ENCODE measurements at regions not wholly inside any gene's neighbourhood (a gene's known extent, or its start where the extent isn't known, plus 50 kb on each side); places are given as distances from the start of the nearest gene placed in this dataset.

DNA sequence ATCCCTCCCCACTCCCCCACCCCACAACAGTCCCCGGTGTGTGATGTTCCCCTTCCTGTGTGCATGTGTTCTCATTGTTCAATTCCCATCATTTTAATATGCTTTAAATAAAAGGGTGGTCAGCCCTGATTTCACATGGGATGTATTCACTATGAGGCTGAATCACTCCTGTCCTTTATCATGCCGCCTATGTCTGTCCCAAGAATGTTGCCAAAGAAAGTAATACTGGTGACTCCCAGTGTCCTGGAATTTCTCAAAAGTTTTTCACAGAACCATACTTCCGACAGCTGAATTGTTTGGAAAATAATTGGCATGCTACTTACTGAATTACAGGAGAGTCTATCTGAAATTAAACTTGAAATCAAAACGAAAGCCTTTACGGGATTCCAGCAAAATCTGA is 217.7 kb downstream of the HAO1 start:
- POLR2A ChIA-PET: no interaction called here
- intact Hi-C loops (cut with micrococcal nuclease; ENCODE audit: unreplicated experiment): no loop called here

More for the DNA sequence above, 217.7 kb downstream of the HAO1 start:
- CTCF ChIA-PET (ENCODE audit: low intra/inter-chr PET ratio, low total read pairs): no interaction called here
- in situ Hi-C loops (cut with HindIII; ENCODE audit: extremely low pct_ligation_motif_present, low pct_unique_long_range_greater_than_20kb): no loop called here
- Histone ChIP-seq H3K4me1 (ENCODE audit: insufficient read depth, low read length) (no peaks in the 10 kb centered on the region), H3K9ac (ENCODE audit: insufficient read depth, low read depth, low read length) (no peak overlapping the region), H2AFZ (ENCODE audit: low read length) (no peak overlapping the region), H4K20me1 (ENCODE audit: insufficient read depth, low read length) (no peaks in the 10 kb centered on the region), H3K4me2 (ENCODE audit: low read depth, low read length) (no peak overlapping the region), H3K9me3 (ENCODE audit: low read length) (no peaks in the 10 kb centered on the region), H3K4me3 (replicated peaks in 1 of 3; ENCODE audit: insufficient read depth in 1 of 3, low read depth in 2 of 3, low read length in 3 of 3) (no peak overlapping the region), H3K36me3 (replicated peaks in 1 of 2; ENCODE audit: control insufficient read depth in 1 of 2, insufficient read depth in 2 of 2, low read length in 2 of 2) (no peaks in the 10 kb centered on the region), H3K27me3 (ENCODE audit: control insufficient read depth in 1 of 2, insufficient read depth in 2 of 2, low read length in 2 of 2) (no peaks in the 10 kb centered on the region), H3K27ac (ENCODE audit: extremely low read length, insufficient read depth, low read length) (no peak overlapping the region), H3K79me2 (ENCODE audit: insufficient read depth, low read length) (no peaks in the 10 kb centered on the region)
- no peak for DNase-seq (ENCODE audit: low spot score)
- TF ChIP-seq GFI1 (CRISPR knock-in tag; IDR thresholded peaks at IDR 0.05; ENCODE audit: borderline replicate concordance): no peak
- no peak for TF ChIP-seq PCBP1 (IDR thresholded peaks at IDR 0.05; ENCODE audit: borderline replicate concordance, low read depth, low read length)
- no peak for TF ChIP-seq HOXA5 (CRISPR knock-in tag; IDR thresholded peaks at IDR 0.05)
- no peak for TF ChIP-seq IKZF4 (CRISPR knock-in tag; IDR thresholded peaks at IDR 0.05; ENCODE audit: borderline replicate concordance, low read depth, not compliant biosample characterization)
- no peak for TF ChIP-seq SRY (CRISPR knock-in tag; IDR thresholded peaks at IDR 0.05)
- TF ChIP-seq WIZ (CRISPR knock-in tag; IDR thresholded peaks at IDR 0.05): no peak
- TF ChIP-seq FOXO1 (CRISPR knock-in tag; IDR thresholded peaks at IDR 0.05): no peak
- no peak for TF ChIP-seq ASH2L (IDR thresholded peaks at IDR 0.05; ENCODE audit: insufficient read length, low read depth, low read length)
- TF ChIP-seq, protein P1, sequence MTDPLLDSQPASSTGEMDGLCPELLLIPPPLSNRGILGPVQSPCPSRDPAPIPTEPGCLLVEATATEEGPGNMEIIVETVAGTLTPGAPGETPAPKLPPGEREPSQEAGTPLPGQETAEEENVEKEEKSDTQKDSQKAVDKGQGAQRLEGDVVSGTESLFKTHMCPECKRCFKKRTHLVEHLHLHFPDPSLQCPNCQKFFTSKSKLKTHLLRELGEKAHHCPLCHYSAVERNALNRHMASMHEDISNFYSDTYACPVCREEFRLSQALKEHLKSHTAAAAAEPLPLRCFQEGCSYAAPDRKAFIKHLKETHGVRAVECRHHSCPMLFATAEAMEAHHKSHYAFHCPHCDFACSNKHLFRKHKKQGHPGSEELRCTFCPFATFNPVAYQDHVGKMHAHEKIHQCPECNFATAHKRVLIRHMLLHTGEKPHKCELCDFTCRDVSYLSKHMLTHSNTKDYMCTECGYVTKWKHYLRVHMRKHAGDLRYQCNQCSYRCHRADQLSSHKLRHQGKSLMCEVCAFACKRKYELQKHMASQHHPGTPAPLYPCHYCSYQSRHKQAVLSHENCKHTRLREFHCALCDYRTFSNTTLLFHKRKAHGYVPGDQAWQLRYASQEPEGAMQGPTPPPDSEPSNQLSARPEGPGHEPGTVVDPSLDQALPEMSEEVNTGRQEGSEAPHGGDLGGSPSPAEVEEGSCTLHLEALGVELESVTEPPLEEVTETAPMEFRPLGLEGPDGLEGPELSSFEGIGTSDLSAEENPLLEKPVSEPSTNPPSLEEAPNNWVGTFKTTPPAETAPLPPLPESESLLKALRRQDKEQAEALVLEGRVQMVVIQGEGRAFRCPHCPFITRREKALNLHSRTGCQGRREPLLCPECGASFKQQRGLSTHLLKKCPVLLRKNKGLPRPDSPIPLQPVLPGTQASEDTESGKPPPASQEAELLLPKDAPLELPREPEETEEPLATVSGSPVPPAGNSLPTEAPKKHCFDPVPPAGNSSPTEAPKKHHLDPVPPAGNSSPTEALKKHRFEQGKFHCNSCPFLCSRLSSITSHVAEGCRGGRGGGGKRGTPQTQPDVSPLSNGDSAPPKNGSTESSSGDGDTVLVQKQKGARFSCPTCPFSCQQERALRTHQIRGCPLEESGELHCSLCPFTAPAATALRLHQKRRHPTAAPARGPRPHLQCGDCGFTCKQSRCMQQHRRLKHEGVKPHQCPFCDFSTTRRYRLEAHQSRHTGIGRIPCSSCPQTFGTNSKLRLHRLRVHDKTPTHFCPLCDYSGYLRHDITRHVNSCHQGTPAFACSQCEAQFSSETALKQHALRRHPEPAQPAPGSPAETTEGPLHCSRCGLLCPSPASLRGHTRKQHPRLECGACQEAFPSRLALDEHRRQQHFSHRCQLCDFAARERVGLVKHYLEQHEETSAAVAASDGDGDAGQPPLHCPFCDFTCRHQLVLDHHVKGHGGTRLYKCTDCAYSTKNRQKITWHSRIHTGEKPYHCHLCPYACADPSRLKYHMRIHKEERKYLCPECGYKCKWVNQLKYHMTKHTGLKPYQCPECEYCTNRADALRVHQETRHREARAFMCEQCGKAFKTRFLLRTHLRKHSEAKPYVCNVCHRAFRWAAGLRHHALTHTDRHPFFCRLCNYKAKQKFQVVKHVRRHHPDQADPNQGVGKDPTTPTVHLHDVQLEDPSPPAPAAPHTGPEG (CRISPR knock-in tag; IDR thresholded peaks at IDR 0.05): no peak
- TF ChIP-seq, protein P2, sequence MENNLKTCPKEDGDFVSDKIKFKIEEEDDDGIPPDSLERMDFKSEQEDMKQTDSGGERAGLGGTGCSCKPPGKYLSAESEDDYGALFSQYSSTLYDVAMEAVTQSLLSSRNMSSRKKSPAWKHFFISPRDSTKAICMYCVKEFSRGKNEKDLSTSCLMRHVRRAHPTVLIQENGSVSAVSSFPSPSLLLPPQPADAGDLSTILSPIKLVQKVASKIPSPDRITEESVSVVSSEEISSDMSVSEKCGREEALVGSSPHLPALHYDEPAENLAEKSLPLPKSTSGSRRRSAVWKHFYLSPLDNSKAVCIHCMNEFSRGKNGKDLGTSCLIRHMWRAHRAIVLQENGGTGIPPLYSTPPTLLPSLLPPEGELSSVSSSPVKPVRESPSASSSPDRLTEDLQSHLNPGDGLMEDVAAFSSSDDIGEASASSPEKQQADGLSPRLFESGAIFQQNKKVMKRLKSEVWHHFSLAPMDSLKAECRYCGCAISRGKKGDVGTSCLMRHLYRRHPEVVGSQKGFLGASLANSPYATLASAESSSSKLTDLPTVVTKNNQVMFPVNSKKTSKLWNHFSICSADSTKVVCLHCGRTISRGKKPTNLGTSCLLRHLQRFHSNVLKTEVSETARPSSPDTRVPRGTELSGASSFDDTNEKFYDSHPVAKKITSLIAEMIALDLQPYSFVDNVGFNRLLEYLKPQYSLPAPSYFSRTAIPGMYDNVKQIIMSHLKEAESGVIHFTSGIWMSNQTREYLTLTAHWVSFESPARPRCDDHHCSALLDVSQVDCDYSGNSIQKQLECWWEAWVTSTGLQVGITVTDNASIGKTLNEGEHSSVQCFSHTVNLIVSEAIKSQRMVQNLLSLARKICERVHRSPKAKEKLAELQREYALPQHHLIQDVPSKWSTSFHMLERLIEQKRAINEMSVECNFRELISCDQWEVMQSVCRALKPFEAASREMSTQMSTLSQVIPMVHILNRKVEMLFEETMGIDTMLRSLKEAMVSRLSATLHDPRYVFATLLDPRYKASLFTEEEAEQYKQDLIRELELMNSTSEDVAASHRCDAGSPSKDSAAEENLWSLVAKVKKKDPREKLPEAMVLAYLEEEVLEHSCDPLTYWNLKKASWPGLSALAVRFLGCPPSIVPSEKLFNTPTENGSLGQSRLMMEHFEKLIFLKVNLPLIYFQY (CRISPR knock-in tag; IDR thresholded peaks at IDR 0.05; ENCODE audit: borderline replicate concordance): no peak
- TF ChIP-seq EP300 (IDR thresholded peaks at IDR 0.05; ENCODE audit: low read depth in 2 of 2, low read length in 2 of 2): no peak
- no peak for TF ChIP-seq EP300 (CRISPR knock-in tag; IDR thresholded peaks at IDR 0.05; ENCODE audit: borderline replicate concordance)
- TF ChIP-seq CBX2 (IDR thresholded peaks at IDR 0.05; ENCODE audit: low read depth, low read length): no peak
- no peak for TF ChIP-seq CBX2 (CRISPR knock-in tag; IDR thresholded peaks at IDR 0.05; ENCODE audit: low read depth)
- no peak for TF ChIP-seq MBD4 (IDR thresholded peaks at IDR 0.05; ENCODE audit: borderline replicate concordance, low read length)
- ATAC-seq: no peak
- WGBS (ENCODE audit: low lambda C conversion rate): 50% methylated on average over 5 of the region's 5 CpGs
- FAIRE-seq: no peak
- BruUV-seq (replicated peaks): no TSS peak
